IPS-15b (cell line): ENCODE measurements at regions not wholly inside any gene's neighbourhood (a gene's known extent, or its start where the extent isn't known, plus 50 kb on each side); places are given as distances from the start of the nearest gene placed in this dataset.
"Not testable (repeated sequence)": the region's sequence is repeated elsewhere in the genome, so short reads cannot be mapped to it uniquely, and the experiment has no call there.

Source experiments
- H3K27me3 ChIP-seq: one replicate; pipeline ENCODE4 v1.6.1; 2013; ENCODE audit warnings: low read length; ENCODE audit not compliant: control insufficient read depth, insufficient read depth
- H3K36me3 ChIP-seq: one replicate; pipeline ENCODE4 v1.6.1; 2013; ENCODE audit warnings: low read length; ENCODE audit not compliant: control insufficient read depth, insufficient read depth
- H3K4me1 ChIP-seq: one replicate; pipeline ENCODE4 v1.6.1; 2013; ENCODE audit warnings: mild to moderate bottlenecking, low read length; ENCODE audit not compliant: control insufficient read depth, insufficient read depth
- H3K4me3 ChIP-seq: one replicate; pipeline ENCODE4 v1.5.1; 2013; ENCODE audit warnings: low read depth, low read length
- H3K9ac ChIP-seq: one replicate; pipeline ENCODE4 v1.6.1; 2013; ENCODE audit warnings: low read depth, mild to moderate bottlenecking, low read length
- H3K9me3 ChIP-seq: one replicate; pipeline ENCODE4 v1.6.1; 2013; ENCODE audit warnings: mild to moderate bottlenecking, low read length; ENCODE audit not compliant: control insufficient read depth, insufficient read depth

DNA sequence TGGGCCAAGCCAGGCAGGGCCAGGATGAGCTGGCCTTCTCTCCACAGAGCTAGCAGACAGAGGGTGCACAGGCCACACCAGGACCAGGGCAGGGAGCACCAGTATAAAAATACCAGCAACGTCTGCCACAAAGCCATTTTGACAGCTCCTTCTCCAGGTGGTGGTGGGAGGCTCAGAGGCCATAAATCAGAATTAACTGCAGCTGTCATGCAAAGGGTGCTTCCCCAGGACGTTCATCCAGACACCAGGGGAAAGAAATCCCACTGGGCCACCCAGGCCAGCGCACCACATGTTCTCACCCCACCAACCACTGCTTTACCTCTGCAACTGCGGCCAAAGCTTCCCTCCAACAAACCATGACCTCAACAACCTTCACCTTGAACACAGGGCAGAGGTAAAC, 403.7 kb upstream of the TRPC7 start:
- no peaks in the 10 kb centered on the region for H3K9me3 ChIP-seq
- H3K36me3 ChIP-seq: no peaks in the 10 kb centered on the region
- peaks cover 3% of the 10 kb centered on the region for H3K27me3 ChIP-seq
- peaks cover 2% of the 10 kb centered on the region for H3K4me1 ChIP-seq
- H3K9ac ChIP-seq: no peak overlapping the region
- no peak overlapping the region for H3K4me3 ChIP-seq

DNA sequence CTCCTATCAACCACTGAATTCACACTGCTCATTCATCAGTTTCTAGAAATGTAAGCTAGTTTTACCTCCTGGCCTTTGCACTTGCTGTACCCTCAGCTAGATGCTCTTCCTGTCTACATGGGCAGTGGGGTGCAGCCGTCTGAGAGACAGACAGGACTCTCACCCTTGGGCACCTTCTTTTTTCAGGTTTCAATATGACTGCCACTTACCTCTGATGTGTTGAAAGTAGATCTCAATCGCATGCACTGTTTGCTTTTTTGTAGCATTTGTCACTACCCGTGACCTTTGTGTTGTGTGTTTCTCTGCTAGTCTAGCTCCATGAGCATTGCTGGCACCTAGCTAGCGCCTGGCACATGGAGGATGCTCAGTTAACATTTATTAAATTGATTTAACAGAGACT, 403.1 kb upstream of the TRPC7 start:
- H3K9ac ChIP-seq: no peak overlapping the region
- H3K36me3 ChIP-seq: no peaks in the 10 kb centered on the region
- H3K4me3 ChIP-seq: no peak overlapping the region
- H3K4me1 ChIP-seq: no peaks in the 10 kb centered on the region
- peaks cover 3% of the 10 kb centered on the region for H3K27me3 ChIP-seq
- no peaks in the 10 kb centered on the region for H3K9me3 ChIP-seq

- Histone ChIP-seq H3K36me3 (no peaks in the 10 kb centered on the region), H3K9ac (no peak overlapping the region), H3K9me3 (no peaks in the 10 kb centered on the region), H3K4me1 (no peaks in the 10 kb centered on the region), H3K27me3 (peaks cover 3% of the 10 kb centered on the region), H3K4me3 (no peak overlapping the region)
Measured at GRCh38 chr5:136766456-136766855, 401.1 kb upstream of the TRPC7 start.

- Histone ChIP-seq H3K27me3 (peaks cover 3% of the 10 kb centered on the region), H3K9ac (no peak overlapping the region), H3K4me3 (no peak overlapping the region), H3K4me1 (no peaks in the 10 kb centered on the region), H3K36me3 (no peaks in the 10 kb centered on the region), H3K9me3 (no peaks in the 10 kb centered on the region)
Measured at GRCh38 chr5:136764601-136765000, 399.3 kb upstream of the TRPC7 start.

DNA sequence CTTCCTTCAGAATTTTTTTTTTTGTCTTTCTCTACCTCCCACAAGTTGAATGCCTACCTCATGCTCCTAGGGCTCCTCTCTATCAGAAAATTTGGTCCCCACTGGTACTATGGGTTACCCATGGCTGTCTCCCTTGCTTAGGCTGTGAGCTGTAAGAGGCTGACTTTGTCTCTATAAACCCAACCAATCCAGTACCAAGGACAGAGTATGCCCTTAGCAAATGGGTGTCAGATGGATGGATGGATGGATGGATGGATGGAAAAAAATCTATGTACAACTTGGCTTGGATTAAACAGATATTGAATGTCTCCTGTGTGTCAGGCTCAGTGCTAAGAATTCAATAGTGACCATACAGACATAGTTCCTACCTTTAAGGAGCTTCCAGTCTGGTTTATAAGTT, 398.2 kb upstream of the TRPC7 start:
- Histone ChIP-seq H3K36me3 (no peaks in the 10 kb centered on the region), H3K9ac (no peak overlapping the region), H3K4me1 (no peaks in the 10 kb centered on the region), H3K4me3 (no peak overlapping the region), H3K9me3 (no peaks in the 10 kb centered on the region), H3K27me3 (no peaks in the 10 kb centered on the region)

DNA sequence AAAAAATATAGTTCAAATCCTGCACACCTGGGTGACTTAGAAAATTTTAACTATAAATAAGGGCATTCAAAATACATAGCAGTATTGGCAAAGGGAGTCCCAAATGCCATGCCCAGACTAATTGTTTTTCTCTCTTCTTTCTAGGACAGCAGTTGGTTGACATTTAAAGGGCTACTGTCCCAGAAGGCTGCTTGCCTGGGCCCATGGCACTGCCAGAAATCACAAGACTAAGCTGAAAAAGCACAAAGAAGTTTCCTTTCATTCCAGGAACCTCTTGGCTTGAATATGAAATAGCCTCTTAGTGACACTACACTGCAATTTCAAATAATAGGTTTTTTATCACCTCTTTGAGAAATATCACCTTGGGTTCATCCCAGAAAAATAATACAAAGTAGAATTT, 388.9 kb upstream of the TRPC7 start:
- H3K27me3 ChIP-seq: no peaks in the 10 kb centered on the region
- no peak overlapping the region for H3K9ac ChIP-seq
- H3K9me3 ChIP-seq: no peaks in the 10 kb centered on the region
- H3K36me3 ChIP-seq: no peaks in the 10 kb centered on the region
- H3K4me1 ChIP-seq: no peaks in the 10 kb centered on the region
- H3K4me3 ChIP-seq: no peak overlapping the region

DNA sequence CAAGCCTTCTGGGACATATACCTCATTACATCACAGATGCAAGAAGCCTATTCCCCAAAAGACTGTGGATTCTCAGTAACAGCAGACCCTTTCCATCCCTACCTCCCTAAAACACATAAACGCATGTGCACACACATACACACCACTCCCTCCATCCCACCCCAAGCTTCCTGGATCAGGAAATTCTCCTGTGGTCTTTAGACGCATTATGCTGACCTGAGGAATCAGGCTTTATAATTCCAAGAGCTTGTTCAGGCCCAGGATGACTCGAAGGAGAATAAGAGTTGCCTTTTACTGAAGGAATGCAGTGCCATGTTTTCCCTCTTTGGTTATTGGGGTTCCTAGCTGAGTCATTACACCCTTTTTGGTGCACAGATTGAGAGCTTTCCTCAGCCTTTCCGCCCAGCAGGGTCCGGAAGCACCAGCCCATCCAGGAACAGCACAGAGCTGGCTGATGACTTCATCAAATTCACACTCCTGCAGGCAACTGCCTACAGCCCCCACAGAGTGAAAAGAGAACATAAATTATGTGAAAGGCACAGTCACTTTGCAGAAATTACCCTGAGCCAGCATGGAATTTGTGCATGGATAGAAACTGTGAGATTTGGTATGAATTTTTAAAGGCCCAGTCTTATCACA, 385.0 kb upstream of the TRPC7 start:
- H3K27me3 ChIP-seq: no peaks in the 10 kb centered on the region
- H3K4me1 ChIP-seq: no peaks in the 10 kb centered on the region
- no peak overlapping the region for H3K9ac ChIP-seq
- H3K36me3 ChIP-seq: no peaks in the 10 kb centered on the region
- H3K9me3 ChIP-seq: no peaks in the 10 kb centered on the region
- H3K4me3 ChIP-seq: no peak overlapping the region

GRCh38 chr5:136749016-136749415, 383.7 kb upstream of the TRPC7 start:
- Histone ChIP-seq H3K4me1 (no peaks in the 10 kb centered on the region), H3K36me3 (no peaks in the 10 kb centered on the region)

GRCh38 chr5:136743052-136743451, 377.7 kb upstream of the TRPC7 start:
- H3K9ac ChIP-seq: no peak overlapping the region
- no peak overlapping the region for H3K4me3 ChIP-seq
- H3K27me3 ChIP-seq: no peaks in the 10 kb centered on the region
- H3K36me3 ChIP-seq: no peaks in the 10 kb centered on the region
- H3K9me3 ChIP-seq: peaks cover 9% of the 10 kb centered on the region
- no peaks in the 10 kb centered on the region for H3K4me1 ChIP-seq

More at GRCh38 chr5:136749016-136749415, 383.7 kb upstream of the TRPC7 start:
- no peak overlapping the region for H3K9ac ChIP-seq
- H3K4me3 ChIP-seq: no peak overlapping the region
- no peaks in the 10 kb centered on the region for H3K9me3 ChIP-seq
- no peaks in the 10 kb centered on the region for H3K27me3 ChIP-seq

DNA sequence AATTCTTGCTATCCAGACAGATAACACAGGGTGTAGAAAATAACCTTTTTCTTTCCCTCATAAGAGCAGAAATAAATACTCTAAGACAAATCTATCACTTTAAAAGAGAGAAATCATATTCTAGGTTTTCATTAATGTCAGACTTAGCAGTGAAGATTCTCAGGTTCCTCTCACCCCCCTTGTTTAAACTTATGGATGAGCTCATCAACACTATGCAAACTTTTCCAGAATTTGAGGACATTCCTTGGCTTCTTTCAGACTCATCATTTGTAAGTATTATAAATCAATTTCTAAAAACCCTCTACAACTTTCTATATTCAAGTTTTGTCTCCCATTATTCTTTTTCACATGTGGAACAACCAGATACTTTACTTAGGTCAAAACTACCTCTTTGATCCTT, 374.9 kb upstream of the TRPC7 start:
- no peaks in the 10 kb centered on the region for H3K27me3 ChIP-seq
- H3K4me3 ChIP-seq: no peak overlapping the region
- peaks cover 2% of the 10 kb centered on the region for H3K4me1 ChIP-seq
- peaks cover 9% of the 10 kb centered on the region for H3K9me3 ChIP-seq
- H3K9ac ChIP-seq: no peak overlapping the region
- H3K36me3 ChIP-seq: no peaks in the 10 kb centered on the region

DNA sequence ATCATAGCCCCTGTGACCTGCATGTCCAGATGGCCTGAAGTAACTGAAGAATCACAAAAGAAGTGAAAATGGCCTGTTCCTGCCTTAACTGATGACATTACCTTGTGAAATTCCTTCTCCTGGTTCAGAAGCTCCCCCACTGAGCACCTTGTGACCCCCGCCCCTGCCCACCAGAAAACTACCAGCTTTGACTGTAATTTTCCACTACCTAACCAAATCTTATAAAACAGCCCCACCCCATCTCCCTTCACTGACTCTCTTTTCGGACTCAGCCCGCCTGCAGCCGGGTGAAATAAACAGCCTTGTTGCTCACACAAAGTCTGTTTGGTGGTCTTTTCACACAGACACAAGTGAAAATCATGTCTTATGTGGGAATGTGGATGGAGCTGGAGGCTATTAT, 373.9 kb upstream of the TRPC7 start:
- H3K4me3 ChIP-seq, H3K9ac ChIP-seq, H3K4me1 ChIP-seq, H3K9me3 ChIP-seq, H3K27me3 ChIP-seq, H3K36me3 ChIP-seq: not testable (repeated sequence)

DNA sequence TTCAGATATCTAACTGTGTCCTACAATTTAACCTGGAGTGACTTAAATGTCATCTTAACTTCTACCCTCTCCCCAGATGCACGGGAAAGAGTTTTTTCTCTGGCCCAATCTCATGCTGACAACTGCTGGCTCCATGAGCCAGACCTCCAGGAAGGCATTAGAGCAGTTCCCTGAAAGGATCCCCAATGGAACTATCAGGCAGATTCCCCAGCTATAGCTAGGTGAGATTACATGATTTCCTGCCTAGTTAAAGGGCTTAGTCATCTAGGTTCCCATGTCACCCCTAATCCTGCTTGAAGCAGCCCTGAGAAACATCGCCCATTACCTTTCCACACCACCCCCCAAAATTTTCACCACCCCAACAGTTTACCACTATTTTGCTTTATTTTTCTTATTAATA, 373.5 kb upstream of the TRPC7 start:
- Histone ChIP-seq H3K36me3 (no peaks in the 10 kb centered on the region), H3K9me3 (peaks cover 9% of the 10 kb centered on the region), H3K9ac (no peak overlapping the region), H3K4me3 (no peak overlapping the region), H3K27me3 (no peaks in the 10 kb centered on the region), H3K4me1 (peaks cover 2% of the 10 kb centered on the region)
